Mesodermal cell (in vitro differentiated cells): ENCODE measurements at regions not wholly inside any gene's neighbourhood (a gene's known extent, or its start where the extent isn't known, plus 50 kb on each side); places are given as distances from the start of the nearest gene placed in this dataset.

Experiments
- H3K27ac ChIP-seq: 2 replicates; pipeline ENCODE4 v1.7.0; 2013; ENCODE audit warnings: mild to moderate bottlenecking, low read depth, low read length, moderate library complexity; ENCODE audit not compliant: severe bottlenecking
- H3K36me3 ChIP-seq: 2 replicates; pipeline ENCODE4 v1.7.1; 2013; ENCODE audit warnings: mild to moderate bottlenecking, low read length, moderate library complexity; ENCODE audit not compliant: control insufficient read depth, insufficient read depth
- H3K4me1 ChIP-seq: one replicate; pipeline ENCODE4 v1.7.1; 2013; ENCODE audit warnings: mild to moderate bottlenecking, low read length; ENCODE audit not compliant: insufficient read depth, control insufficient read depth, poor library complexity, severe bottlenecking
- H3K4me3 ChIP-seq: 2 replicates; pipeline ENCODE4 v1.7.0; 2013; ENCODE audit warnings: low read length, control low read depth, mild to moderate bottlenecking; ENCODE audit not compliant: insufficient read depth, poor library complexity, severe bottlenecking; ENCODE audit errors: extremely low read depth
- H3K9me3 ChIP-seq: 2 replicates; pipeline ENCODE4 v1.7.1; 2013; ENCODE audit warnings: mild to moderate bottlenecking, low read length, moderate library complexity; ENCODE audit not compliant: control insufficient read depth
- WGBS, 2 experiments: methylation state at CpG; one replicate each; pipeline ENCODE4 v1.1.5; 2013; ENCODE audit warnings: missing lambda C conversion rate in 2 of 2; ENCODE audit not compliant: insufficient coverage in 2 of 2; 5-methylcytosine and 5-hydroxymethylcytosine counted together

GRCh38 chr14:22476887-22477286 lies 112.1 kb downstream of the DAD1 start:
- Histone ChIP-seq H3K36me3 (no peaks in the 10 kb centered on the region), H3K9me3 (no peaks in the 10 kb centered on the region), H3K27ac (no peak overlapping the region), H3K4me3 (no peak overlapping the region), H3K4me1 (peaks cover 25% of the 10 kb centered on the region)
- 71 to 100% methylated on average over 1 of the region's 2 CpGs for WGBS, 2 experiments

DNA sequence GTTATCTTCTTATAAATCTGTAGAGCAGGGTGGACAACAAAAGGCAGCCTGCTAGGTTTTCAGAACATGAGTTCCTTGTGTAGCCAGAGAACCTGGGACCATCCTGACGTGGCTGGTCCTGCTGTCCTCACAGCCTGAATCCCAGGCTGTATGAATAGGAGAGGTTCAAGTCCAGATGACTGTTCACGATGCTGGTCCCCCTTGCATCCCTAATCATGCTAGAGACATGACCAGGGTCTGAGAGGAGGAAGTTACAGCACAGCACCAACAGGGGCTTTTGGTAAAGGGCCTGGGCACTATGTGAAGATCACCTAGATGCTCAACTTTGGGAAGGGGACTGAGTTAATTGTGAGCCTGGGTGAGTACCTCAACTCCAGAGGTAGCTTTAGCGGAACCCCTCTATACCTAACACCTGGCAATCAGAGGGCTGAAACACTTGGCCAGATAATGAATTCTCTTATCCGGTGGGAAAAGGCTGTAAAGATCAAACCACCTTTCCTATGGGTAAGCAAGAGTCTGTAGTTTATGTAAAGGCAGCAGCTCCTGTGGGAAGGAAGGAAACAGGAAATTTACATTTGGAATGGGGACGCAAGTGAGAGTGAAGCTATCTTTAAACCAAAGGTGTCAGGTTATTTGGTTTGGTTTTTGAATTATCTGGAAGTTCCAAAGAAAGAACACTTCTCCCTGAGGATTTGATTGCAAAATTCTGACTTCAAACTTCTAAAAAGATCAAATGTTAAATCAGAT lies 112.8 kb downstream of the DAD1 start:
- H3K9me3 ChIP-seq, result no peaks in the 10 kb centered on the region
- H3K4me3 ChIP-seq, result no peak overlapping the region
- no peak overlapping the region for H3K27ac ChIP-seq
- H3K4me1 ChIP-seq, result peaks cover 21% of the 10 kb centered on the region
- H3K36me3 ChIP-seq, result no peaks in the 10 kb centered on the region
- WGBS, 2 experiments, result 71 to 83% methylated on average over 3 to 4 of the region's 5 CpGs

DNA sequence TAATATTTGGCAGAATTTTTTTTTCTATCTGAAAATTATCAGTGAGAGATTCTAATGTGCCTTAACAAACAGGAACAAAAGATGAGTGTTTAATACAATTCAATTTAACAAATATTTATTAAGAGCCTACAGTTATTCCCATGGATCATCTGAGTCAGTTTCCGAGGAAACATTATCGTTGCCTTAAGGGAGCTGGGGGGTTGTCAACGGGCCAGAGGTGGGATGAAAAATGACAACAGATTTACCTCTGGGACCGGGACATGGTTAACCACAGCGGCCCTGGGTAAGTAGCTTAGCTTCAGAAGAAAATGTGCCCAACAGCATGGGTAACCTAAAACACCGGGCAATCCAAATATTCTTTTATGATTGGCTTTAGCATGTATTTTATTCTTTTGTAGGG lies 113.6 kb downstream of the DAD1 start:
- Histone ChIP-seq H3K27ac (no peak overlapping the region), H3K36me3 (no peaks in the 10 kb centered on the region), H3K4me3 (no peak overlapping the region), H3K9me3 (no peaks in the 10 kb centered on the region), H3K4me1 (peaks cover 20% of the 10 kb centered on the region)
- WGBS, 2 experiments, result 89 to 91% methylated on average over 3 to 5 of the region's 6 CpGs

GRCh38 chr14:22474730-22475351 lies 114.2 kb downstream of the DAD1 start:
- Histone ChIP-seq H3K27ac (no peak overlapping the region), H3K4me3 (no peak overlapping the region), H3K4me1 (peaks cover 16% of the 10 kb centered on the region), H3K36me3 (no peaks in the 10 kb centered on the region), H3K9me3 (no peaks in the 10 kb centered on the region)
- 100% methylated on average over 1 to 2 of the region's 4 CpGs for WGBS, 2 experiments

- H3K36me3 ChIP-seq, result no peaks in the 10 kb centered on the region
- H3K4me1 ChIP-seq, result peaks cover 8% of the 10 kb centered on the region
- no peak overlapping the region for H3K27ac ChIP-seq
- H3K4me3 ChIP-seq, result no peak overlapping the region
- H3K9me3 ChIP-seq, result no peaks in the 10 kb centered on the region
- 75% methylated on average over 7 to 8 of the region's 12 CpGs for WGBS, 2 experiments
These were observed 115.8 kb downstream of the DAD1 start for GRCh38 chr14:22472935-22473854.

DNA sequence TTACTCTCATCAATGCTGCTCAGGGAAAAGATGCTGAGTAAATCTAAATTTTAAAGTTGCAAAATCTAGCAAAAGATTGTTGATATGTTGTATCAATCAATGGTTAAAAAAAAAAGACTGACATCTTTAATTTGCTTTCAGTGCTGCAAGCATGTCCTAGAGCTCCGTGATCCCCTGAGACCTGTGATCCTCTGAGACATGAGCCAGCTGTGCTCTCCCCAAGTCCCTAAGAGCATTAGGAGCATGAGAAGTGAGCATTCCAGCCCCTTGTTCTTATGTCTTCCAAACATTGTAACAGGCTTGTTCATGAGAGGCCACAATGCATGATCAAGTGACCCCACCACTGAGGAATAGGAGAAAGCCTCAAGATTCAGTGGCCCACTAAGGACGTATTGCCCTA lies 116.6 kb downstream of the DAD1 start:
- Histone ChIP-seq H3K36me3 (no peaks in the 10 kb centered on the region), H3K9me3 (no peaks in the 10 kb centered on the region), H3K4me3 (no peak overlapping the region), H3K27ac (no peak overlapping the region), H3K4me1 (peaks cover 6% of the 10 kb centered on the region)
- WGBS, 2 experiments, result 86 to 95% methylated on average over 2 of the region's 2 CpGs

DNA sequence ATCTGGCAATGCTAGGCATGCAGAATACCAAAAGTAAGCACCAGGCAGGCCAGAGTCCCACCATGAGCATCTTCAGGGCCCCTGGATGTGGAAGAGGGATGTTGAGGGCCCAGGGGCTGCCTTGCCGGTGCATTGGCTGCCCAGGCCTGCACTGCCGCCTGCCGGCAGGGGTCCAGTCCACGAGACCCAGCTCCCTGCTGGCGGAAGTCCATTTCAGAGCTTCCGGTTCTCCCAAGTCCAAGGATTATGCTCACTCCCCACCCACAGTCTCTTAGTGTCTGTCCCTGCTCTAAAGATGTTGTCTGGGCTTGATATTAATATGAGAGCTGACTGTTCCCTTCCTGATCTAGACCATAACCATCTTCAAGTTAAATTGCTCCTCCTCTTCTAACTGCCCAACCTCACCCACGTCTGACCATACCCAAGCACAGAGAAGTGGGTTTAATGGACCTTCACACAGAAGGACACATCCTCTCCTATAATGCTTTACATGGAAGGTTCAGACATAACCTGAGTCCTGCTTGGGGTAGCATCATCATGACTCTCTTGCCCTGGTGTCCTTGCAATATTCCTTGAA lies 117.4 kb downstream of the DAD1 start:
- no peaks in the 10 kb centered on the region for H3K36me3 ChIP-seq
- H3K4me3 ChIP-seq, result no peak overlapping the region
- peaks cover 4% of the 10 kb centered on the region for H3K4me1 ChIP-seq
- no peak overlapping the region for H3K27ac ChIP-seq
- H3K9me3 ChIP-seq, result no peaks in the 10 kb centered on the region
- WGBS, 2 experiments, result 58 to 66% methylated on average over 3 to 6 of the region's 7 CpGs

- no peak overlapping the region for H3K4me3 ChIP-seq
- H3K36me3 ChIP-seq, result no peaks in the 10 kb centered on the region
- H3K9me3 ChIP-seq, result no peaks in the 10 kb centered on the region
- WGBS, 2 experiments, result 81 to 97% methylated on average over 4 to 5 of the region's 8 CpGs
- H3K27ac ChIP-seq, result no peak overlapping the region
- peaks cover 4% of the 10 kb centered on the region for H3K4me1 ChIP-seq
These were observed 119.3 kb downstream of the DAD1 start for GRCh38 chr14:22469538-22470303.

GRCh38 chr14:22468830-22469229 lies 120.2 kb downstream of the DAD1 start:
- H3K9me3 ChIP-seq, result no peaks in the 10 kb centered on the region
- peaks cover 4% of the 10 kb centered on the region for H3K4me1 ChIP-seq
- H3K36me3 ChIP-seq, result no peaks in the 10 kb centered on the region
- H3K27ac ChIP-seq, result no peak overlapping the region
- no peak overlapping the region for H3K4me3 ChIP-seq
- WGBS, 2 experiments, result 100% methylated on average over 2 of the region's 2 CpGs

GRCh38 chr14:22466491-22466890 lies 122.5 kb downstream of the DAD1 start:
- Histone ChIP-seq H3K9me3 (no peaks in the 10 kb centered on the region), H3K4me3 (no peak overlapping the region), H3K4me1 (no peaks in the 10 kb centered on the region), H3K36me3 (no peaks in the 10 kb centered on the region), H3K27ac (no peak overlapping the region)
- 88 to 95% methylated on average over 4 of the region's 4 CpGs for WGBS, 2 experiments
